ENCODE measurements at regions not wholly inside any gene's neighbourhood (a gene's known extent, or its start where the extent isn't known, plus 50 kb on each side); places are given as distances from the start of the nearest gene placed in this dataset.

- TF ChIP-seq, protein P1, sequence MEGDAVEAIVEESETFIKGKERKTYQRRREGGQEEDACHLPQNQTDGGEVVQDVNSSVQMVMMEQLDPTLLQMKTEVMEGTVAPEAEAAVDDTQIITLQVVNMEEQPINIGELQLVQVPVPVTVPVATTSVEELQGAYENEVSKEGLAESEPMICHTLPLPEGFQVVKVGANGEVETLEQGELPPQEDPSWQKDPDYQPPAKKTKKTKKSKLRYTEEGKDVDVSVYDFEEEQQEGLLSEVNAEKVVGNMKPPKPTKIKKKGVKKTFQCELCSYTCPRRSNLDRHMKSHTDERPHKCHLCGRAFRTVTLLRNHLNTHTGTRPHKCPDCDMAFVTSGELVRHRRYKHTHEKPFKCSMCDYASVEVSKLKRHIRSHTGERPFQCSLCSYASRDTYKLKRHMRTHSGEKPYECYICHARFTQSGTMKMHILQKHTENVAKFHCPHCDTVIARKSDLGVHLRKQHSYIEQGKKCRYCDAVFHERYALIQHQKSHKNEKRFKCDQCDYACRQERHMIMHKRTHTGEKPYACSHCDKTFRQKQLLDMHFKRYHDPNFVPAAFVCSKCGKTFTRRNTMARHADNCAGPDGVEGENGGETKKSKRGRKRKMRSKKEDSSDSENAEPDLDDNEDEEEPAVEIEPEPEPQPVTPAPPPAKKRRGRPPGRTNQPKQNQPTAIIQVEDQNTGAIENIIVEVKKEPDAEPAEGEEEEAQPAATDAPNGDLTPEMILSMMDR (IDR thresholded peaks at IDR 0.05; ENCODE audit: low read length), result no peak
- TF ChIP-seq EZH2 (IDR thresholded peaks at IDR 0.05; ENCODE audit: borderline replicate concordance, low read length), result no peak
These were observed 63.9 kb upstream of the PAX8 start for GRCh38 chr2:113342650-113343049.
